HG03457 (cell line): ENCODE measurements at regions not wholly inside any gene's neighbourhood (a gene's known extent, or its start where the extent isn't known, plus 50 kb on each side); places are given as distances from the start of the nearest gene placed in this dataset.

Source experiments
- ATAC-seq: cut with Tn5 transposase; IDR thresholded peaks from one replicate; pipeline ENCODE4 v1.9.1; 2021; ENCODE audit warnings: moderate number of reproducible peaks; ENCODE audit not compliant: unreplicated experiment

DNA sequence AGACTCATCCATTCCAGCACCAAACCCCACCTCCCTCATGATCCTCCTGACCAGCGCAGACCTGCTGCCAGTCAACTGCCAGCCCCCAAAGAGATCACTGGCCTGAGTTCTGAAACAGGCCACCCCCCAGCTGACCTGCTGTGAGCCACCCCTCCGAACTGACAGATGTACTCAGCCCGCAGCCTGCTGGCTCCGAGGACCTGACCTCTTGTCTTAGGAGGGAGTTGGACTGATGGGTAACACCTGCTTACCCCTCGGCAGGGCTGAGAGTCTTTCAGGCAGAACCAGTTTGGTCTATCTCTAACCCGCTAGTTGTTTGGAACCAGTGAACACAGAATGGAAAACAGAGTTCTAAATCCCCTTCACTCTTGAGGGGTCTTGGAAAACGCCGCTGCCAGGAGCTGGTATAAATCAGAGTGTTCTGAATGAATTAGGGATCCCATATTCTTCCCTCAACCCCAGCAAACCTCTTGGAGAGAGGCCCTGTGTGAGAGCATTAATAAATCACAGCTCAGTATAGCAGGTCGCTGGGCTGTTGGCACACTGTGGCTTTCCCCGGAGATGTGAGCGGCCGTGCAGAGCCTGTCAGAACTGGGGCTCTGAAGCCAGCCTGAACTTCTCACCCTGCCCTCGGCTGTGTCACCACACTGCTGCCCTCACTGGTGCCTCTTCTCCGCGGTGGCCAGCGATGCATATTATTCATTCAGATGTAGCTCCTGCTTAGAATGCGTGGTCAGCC, 165.1 kb upstream of the NCAM1 start:
- ATAC-seq = no peak

DNA sequence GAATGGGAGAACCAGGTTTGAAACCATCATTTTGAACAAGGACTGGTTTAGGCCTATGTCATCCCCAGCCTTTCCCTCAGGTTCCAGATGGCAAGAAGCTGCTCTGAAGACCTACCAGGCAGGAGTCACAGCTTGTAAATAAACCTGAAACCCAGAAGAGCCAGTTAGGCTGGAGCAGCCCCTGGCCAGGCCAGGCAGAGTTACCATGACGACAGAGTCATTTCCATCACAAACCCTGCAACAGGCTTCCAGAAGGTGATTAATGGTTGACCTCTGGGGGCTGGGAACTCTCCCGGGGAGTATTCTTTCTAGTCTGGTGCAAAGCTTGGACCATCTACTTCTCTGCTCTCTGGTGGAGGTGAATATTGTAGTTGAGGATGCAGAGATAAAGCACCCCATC, 164.1 kb upstream of the NCAM1 start:
- ATAC-seq = no peak

DNA sequence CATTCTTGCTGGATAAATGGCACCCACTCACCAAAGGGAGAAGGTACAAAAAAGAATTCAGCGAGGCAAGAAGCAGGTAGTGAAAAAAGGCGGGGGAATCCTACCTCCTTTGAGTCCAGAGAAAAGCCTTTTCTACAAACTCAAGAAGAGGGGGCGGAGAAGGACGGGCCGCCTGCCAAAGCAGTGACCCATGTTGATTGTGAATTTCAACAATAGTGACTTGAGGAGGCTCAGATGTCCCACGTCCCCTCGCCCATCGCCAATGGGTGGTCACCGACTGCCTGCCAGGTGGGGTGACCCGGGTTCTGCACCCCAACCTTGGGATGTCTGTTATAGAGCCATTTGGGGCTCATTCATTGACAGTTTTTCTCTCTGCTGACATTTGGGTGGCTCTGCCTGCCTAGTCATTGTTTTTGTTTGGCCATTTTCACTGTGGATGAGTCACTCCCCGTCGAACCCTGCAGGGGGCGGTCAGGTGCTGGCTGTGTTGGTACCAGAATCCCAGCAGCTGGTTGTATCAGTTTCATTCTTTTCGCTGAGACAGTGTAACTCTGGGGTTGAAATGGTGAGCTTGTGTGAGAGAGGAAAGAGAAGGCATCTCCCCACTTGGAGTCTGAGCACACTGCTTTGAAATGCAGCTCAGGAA, 163.4 kb upstream of the NCAM1 start:
- no peak for ATAC-seq

DNA sequence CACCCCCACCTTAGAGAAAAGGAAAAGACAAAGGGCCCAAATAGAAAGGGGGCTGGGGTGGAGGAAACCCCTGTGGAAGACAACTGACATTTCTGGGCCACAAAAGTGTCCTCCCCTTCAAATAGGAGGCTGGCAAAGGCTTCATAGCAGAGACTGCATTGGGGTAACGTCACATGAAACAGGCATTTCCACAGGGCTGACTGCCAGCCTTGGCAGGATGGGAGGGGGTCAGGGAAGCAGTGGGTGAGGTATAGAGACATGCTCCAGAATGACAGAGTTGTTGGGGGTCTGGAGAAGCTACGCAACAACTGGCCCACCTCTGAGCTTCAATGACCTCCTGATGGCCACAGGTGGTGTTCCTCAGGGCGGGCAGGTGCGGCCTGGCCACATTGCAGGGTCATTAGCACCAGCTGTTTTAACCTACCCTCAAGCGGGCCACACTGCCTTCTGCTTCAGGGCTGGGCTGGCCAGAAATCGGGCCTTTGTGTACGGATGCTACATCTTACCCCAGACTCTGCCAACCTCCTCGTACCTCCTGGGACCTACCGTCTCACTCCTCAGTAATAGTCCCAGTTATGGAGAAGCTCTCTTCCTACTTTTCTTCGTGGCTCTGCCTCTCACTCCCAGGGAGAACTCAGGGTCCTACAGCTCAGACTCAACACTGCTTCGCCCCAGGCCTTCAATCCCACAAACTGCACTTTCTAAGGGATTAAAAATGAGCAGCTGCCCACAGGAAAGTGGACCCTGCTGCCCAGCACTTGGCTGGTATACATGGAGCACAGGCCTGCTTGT, 160.0 kb upstream of the NCAM1 start:
- no peak for ATAC-seq

DNA sequence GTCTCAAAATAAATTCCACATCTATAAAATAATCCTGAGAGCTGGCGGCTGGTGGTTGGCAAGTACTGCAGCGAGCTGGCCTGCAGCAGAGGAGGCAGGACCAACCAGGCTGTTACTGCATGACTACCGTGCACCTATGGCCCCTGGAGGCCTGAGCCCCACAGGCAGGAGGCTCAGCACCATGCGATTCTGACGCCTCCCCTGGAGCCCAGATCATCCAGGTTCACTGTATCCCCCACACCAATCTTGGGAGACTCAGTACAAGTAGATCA, 159.5 kb upstream of the NCAM1 start:
- no peak for ATAC-seq

DNA sequence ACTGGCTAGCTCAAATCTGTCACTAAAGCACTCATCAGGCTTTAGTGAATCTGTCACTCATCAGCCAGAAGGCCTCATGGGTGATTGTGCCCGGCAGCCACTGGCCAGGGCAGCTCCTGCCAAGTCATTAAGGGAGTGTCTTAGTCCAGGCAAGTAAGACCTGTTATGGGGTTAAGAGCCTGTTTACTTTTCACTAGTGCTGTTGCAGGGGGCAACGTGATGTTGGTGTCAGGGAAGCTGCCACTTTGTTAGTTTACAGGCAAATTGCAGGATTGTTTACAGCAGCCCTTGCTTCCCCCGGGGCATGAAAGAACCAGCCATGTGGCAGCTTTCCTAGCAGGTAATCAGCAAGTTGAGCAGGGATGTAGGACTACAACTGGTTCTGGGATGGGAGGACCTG, 155.6 kb upstream of the NCAM1 start:
- ATAC-seq = no peak

DNA sequence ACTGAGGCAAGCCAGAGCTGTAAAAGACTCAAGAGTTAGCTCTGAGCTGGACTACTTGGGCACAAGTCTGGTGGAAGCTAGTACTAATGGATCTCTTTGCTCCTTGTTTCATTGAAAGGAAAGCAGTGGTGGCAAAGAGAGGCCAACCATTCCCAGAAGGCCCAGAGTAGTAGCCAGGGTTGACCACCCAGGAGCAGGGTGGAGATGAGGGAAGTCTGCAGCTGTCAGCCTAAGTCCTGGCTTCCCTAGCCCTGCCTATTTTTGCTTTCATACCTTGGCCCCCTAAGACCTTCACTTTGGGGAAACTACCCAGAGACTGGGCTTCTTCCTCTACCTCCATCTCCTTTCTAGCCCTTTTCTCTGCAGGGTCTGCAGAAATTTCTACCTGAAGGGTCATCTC, 155.0 kb upstream of the NCAM1 start:
- no peak for ATAC-seq

DNA sequence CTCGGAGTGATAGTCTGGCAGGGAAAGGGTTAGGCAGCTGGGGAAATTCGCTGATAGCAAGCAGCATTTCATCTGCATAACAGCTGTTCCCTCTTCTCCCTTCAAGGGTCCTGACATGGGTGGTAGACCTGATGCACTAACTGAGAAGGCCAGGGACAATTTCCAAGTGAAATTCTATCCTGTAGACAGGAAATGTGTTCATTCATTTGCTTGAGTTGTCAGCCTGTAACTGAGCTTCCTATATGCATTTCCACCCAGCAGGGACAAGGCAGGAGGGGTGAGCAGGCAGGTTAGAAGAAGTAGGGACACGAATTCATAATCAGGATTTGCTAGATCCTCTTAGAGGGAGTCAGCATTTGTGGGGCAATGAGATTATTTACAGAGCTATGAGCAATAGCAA, 154.3 kb upstream of the NCAM1 start:
- no peak for ATAC-seq

DNA sequence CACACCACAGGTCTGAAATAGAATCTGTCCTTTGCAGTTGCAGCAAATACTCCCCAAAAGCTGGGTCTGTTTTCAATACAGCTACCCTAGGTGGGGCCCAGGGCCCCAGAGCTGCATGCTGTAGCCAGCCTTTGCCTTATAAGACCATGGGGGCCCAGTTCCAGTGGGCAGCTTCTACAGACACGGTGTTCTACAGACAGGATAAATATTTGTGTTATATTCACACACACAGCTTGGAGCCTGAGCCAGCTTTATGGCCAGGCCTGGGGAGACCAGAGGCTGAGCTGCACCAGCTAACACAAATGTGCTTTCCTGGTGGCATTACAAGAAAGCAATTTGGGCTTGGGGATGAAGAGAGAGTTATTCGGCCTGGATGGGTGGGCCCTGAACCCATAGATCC, 151.8 kb upstream of the NCAM1 start:
- no peak for ATAC-seq

DNA sequence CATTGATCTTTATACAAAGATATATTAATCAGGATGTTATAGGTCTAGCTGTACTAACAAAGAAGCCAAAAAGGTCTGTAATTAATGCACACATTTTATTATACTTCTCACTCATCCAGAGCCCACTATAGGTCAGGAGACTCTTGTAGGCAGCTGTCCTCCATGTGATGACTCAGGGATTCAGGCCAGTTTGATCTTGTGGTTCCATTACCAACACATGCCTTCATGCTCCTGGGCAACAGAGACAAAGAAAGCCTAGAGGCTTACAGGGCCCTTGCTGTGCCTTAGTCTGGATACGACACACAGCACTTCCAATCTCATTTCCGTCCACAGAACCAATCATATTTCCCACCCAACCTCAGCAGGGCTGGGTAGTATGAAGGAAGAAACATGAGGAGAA, 150.3 kb upstream of the NCAM1 start:
- ATAC-seq = no peak

DNA sequence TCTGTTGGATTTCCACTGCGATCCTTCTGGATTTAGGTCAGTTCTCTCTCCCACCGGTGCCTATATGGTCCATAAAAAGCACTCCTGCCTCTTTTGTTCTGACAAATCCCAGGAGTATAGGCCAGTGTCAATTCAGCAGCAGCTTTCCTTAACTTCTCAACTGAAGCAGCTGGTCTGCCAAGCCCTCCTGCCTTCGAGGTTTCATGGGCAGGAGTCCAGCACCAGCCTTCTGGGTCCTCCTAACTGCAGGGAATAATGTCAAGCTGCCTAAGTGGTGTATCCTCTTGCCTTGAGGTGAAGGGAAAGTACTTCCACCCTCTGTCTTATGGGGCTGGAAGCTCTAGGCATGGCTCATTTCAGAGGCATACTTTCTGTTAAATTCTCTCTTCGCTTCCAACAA, 149.4 kb upstream of the NCAM1 start:
- ATAC-seq = no peak

DNA sequence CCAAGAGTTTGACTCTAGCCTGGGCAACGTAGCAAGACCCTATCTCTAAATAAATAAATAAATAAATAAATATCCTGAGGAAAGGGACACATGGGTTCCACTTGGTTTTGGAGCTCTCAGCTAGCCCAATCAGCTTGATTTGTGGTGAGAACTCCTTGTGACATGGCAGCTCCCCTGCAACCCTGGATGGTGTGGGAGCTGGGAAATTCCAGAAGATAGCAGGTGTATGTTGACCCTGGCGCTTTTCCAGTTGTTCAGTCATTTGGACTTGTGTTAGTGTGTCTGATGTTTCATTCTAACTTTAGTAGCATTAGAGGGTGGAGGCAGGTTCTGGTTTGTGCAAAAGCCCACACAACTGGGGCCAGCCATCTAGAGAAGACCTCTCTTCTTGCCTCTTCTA, 148.5 kb upstream of the NCAM1 start:
- ATAC-seq = no peak

DNA sequence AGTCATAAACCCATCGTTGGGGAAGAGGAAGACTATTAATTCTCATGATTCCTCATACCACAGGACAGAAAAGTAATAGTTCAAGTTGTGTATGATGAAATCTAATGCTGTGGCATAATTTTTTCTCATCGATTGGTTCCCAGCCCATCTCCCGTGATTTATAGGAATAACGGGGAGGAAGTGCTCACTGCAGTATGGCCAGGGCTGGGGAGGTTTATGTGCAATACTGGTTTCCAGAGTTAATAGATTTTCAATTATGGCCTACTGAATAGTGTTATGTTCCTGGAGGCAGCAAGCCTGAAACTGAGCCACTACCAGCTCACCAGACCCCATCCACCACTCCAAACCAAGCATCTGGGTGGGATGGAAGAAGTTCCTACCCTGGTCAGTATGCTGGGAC, 147.1 kb upstream of the NCAM1 start:
- no peak for ATAC-seq

DNA sequence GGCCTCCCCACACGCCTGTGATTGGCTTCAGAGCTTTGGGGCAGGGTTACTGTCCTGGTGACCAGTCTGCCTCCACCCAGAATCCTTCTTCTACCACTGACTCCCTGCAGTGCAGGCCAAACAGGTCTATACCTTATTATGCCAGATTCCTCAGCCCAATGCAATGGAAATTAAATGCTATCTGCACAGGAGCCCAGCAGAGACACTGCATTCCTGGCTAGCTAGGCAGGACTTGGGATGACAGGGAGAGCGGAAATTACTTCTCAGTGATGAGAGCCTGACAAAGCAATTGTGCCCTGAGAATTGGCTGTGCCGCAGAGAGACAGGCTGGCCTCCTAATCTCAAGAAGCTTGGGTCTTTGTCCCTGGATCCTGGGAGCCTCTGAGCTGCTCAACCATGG, 143.8 kb upstream of the NCAM1 start:
- ATAC-seq = no peak

DNA sequence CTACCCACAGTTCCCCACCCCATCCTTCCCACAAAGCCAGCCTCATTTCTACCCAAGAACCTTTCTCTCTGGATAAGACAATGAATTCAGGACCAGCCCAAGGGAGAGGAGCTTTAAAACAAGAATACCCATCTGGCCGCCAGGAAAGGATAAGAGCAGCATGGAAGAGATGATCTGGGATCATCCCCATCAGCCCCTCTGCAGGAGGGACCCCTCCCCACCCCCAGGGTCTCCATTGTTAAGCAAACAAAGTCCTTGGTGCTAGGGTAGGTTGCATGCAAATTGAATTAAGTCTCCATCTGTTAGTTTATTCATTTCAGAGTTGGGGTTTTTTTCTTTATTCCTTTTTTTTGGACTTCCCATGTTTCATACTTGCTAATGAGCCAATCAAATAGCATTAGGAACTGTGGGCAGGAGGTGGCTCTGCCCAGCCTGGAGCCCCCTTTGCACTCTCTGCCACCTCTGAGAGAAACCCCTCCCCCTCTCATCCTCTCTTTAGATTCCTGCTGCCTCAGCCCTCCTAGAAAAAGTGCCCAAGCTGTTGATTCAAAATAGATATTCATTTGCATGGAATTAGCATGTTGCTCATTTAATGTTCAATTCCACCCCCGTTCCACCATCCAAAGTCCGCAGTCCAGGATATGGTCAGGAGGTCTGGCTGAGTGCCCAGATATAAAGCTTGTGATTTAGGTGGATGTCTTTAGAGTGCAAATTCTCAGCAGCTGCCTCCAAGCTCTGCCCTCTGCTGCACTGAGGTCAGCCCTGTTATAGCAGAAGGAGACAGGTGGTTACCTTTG, 138.5 kb upstream of the NCAM1 start:
- ATAC-seq = no peak

DNA sequence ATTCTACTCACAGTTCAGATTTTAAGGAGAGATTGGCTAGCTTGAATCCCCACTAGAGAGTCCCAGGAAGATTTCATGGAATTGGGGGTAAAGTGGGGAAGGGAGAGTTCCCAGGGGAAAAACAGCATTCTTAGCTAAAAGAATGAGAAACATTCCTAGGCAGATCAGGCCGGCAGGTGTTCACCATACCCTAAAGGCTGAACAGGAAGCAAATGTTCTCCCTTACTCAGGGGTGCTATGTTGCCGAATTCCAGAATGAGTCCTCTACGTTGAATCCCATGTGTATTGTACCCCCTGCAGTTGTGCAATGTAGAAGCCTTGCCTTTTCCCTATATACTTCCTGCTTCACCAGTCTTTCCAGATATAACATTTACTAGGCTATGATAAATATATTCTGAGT, 135.2 kb upstream of the NCAM1 start:
- ATAC-seq = no peak

DNA sequence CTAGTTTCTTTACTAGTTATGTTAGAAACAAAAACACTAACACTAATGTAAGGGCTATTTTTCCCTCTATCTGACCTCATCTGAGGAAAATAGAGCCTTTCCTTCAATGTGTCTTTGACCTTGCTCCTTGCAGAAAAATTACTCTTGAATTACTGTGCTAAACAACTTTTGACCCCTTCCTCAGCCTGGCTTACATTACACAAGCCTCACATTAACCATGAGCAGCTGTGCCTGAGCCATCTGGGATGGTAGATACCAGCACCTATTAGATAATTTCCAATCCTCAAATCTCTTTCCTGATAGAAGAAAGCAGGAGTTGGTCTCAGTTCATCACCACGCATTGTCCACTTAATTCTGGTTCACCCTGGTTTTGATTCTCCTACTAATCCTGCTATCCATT, 134.4 kb upstream of the NCAM1 start:
- ATAC-seq = no peak

DNA sequence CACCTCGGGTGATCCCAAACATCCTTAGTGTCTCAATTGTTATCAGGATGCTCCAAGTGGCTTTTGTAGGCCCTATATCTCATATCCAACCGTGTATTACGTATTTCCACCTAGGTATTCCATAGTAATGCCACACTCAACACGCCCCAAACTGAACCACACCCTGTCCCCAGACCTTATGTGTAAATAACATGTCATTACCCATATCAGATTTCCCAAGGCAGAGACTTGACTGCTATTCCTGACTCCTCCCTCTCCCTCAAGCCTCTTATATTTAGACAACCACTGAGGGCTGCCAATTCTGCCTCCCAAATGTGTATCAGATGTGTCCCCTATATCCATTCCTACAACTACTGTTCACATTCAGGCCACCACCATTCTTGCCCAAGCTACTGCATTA, 132.8 kb upstream of the NCAM1 start:
- no peak for ATAC-seq

DNA sequence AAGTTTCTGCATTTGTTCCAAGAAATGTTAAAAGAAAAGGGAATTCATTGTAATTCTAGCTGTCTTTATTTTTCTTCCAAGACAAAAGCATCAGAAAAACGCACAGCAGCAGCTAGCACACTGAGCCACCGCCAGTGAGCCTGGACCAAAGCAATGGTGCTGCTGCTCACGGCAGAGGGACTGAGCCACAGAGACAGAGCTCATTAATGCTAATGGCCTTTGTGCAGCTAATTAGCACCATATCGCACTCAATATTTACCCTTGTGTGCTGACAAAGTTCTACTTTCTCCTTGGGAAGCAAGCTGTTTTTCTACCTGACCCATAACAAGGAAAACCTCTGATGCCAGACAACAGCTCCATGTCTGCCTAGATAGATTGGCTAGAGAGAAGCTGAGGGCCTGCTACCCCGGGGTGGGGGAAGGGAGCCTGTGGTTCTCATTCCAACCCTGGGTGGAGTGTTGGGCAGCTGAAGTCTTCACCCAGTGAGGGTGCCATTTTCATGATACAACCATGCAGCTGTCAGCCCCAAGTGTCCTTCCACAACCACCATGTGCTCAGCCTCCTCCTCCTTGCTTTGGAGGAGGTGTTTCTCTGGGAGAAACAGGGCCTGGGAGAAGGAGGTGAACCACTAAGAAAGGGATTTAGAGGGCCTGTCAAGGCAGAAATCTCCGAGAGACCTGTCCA, 131.1 kb upstream of the NCAM1 start:
- ATAC-seq = no peak

DNA sequence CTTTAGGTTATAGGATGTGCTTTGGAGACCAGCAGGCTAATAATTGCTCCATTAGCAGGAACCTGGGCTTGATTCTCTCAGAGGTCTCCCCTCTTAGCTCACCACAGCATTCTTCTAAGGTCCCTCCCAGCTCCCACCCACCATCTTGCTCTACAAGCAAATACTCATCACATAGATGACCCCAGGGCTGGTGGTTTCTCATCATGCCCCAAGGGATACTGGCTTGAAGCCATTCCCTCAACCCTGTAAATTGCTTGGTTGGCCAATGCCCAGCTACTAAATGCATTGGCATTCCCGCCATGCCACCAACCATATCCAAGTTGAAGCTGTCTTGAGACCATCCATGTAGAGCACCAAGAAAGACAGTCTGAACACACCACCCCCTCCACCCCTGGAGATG, 130.2 kb upstream of the NCAM1 start:
- no peak for ATAC-seq
